Ishikawa (cell line): ENCODE measurements at regions not wholly inside any gene's neighbourhood (a gene's known extent, or its start where the extent isn't known, plus 50 kb on each side); places are given as distances from the start of the nearest gene placed in this dataset.

Experiments used
- CEBPB ChIP-seq: IDR thresholded peaks from 2 replicates; pipeline ENCODE4 v1.6.1; 2012
- CREB1 ChIP-seq: IDR thresholded peaks from 2 replicates; pipeline ENCODE4 v1.6.1; 2012; ENCODE audit warnings: low read depth
- EGR1 ChIP-seq: IDR thresholded peaks from 2 replicates; pipeline ENCODE4 v1.6.1; 2012
- EP300 ChIP-seq: IDR thresholded peaks from 2 replicates; pipeline ENCODE4 v1.6.1; 2012; ENCODE audit warnings: borderline replicate concordance
- FOXM1 ChIP-seq: IDR thresholded peaks from 2 replicates; pipeline ENCODE4 v1.6.1; 2012; ENCODE audit warnings: low read depth, borderline replicate concordance
- MAX ChIP-seq: IDR thresholded peaks from 2 replicates; pipeline ENCODE4 v1.6.1; 2012
- NFIC ChIP-seq: IDR thresholded peaks from 2 replicates; pipeline ENCODE4 v1.6.1; 2012
- RAD21 ChIP-seq: IDR thresholded peaks from 2 replicates; pipeline ENCODE4 v1.6.1; 2012; ENCODE audit warnings: low read depth
- REST ChIP-seq: IDR thresholded peaks from 2 replicates; pipeline ENCODE4 v1.6.1; 2012; ENCODE audit warnings: low read depth, mild to moderate bottlenecking
- TAF1 ChIP-seq: IDR thresholded peaks from 2 replicates; pipeline ENCODE4 v1.6.1; 2012; ENCODE audit warnings: low read depth, mild to moderate bottlenecking
- TCF12 ChIP-seq: IDR thresholded peaks from 2 replicates; pipeline ENCODE4 v1.6.1; 2012; ENCODE audit warnings: low read depth
- TEAD4 ChIP-seq: IDR thresholded peaks from 2 replicates; pipeline ENCODE4 v1.6.1; 2012
- USF1 ChIP-seq: IDR thresholded peaks from 2 replicates; pipeline ENCODE4 v1.6.1; 2012
- YY1 ChIP-seq: IDR thresholded peaks from 2 replicates; pipeline ENCODE4 v1.6.1; 2012; ENCODE audit warnings: low read depth
- ZBTB7A ChIP-seq: IDR thresholded peaks from 2 replicates; pipeline ENCODE4 v1.6.1; 2012; ENCODE audit warnings: low read depth

GRCh38 chr5:61884252-61884855 lies 421.7 kb upstream of the KIF2A start:
- TF ChIP-seq FOXM1 (no peak), YY1 (no peak), CREB1 (no peak), RAD21 (no peak), TAF1 (no peak), TCF12 (no peak), ZBTB7A (no peak), EGR1 (no peak), REST (no peak), MAX (no peak), NFIC (no peak), USF1 (no peak), EP300 (no peak), TEAD4 (no peak), CEBPB (no peak)

GRCh38 chr5:61886214-61886613 lies 419.8 kb upstream of the KIF2A start:
- 0 out of 2 replicates have a peak, but pooled peaks have one; percentile 10 for TF ChIP-seq NFIC
- TF ChIP-seq TAF1: no peak

- TF ChIP-seq TCF12 (no peak), ZBTB7A (no peak), EGR1 (no peak), MAX (no peak), YY1 (no peak)
Observed at GRCh38 chr5:61887271-61887670, 418.7 kb upstream of the KIF2A start.

- no peak for TF ChIP-seq USF1
- no peak for TF ChIP-seq CEBPB
- no peak for TF ChIP-seq MAX
Observed at GRCh38 chr5:61894046-61894445, 412.0 kb upstream of the KIF2A start.

- no peak for TF ChIP-seq USF1
- no peak for TF ChIP-seq CEBPB
- TF ChIP-seq TCF12: no peak
- TF ChIP-seq EP300: no peak
- no peak for TF ChIP-seq REST
- no peak for TF ChIP-seq FOXM1
- no peak for TF ChIP-seq TAF1
- no peak for TF ChIP-seq YY1
- TF ChIP-seq MAX: no peak
- TF ChIP-seq ZBTB7A: no peak
- no peak for TF ChIP-seq TEAD4
- TF ChIP-seq EGR1: no peak
- TF ChIP-seq RAD21: no peak
- TF ChIP-seq NFIC: no peak
- TF ChIP-seq CREB1: no peak
Observed at GRCh38 chr5:61896811-61897210, 409.2 kb upstream of the KIF2A start.

GRCh38 chr5:61897251-61897650 lies 408.8 kb upstream of the KIF2A start:
- TF ChIP-seq MAX: no peak
- TF ChIP-seq RAD21: no peak
- TF ChIP-seq CEBPB: no peak
- TF ChIP-seq FOXM1: no peak
- no peak for TF ChIP-seq NFIC
- TF ChIP-seq TEAD4: no peak
- no peak for TF ChIP-seq CREB1
- no peak for TF ChIP-seq USF1
- TF ChIP-seq ZBTB7A: no peak
- TF ChIP-seq EP300: no peak
- TF ChIP-seq TAF1: no peak
- no peak for TF ChIP-seq EGR1
- no peak for TF ChIP-seq TCF12
